PC-3 (cell line): ENCODE measurements at regions not wholly inside any gene's neighbourhood (a gene's known extent, or its start where the extent isn't known, plus 50 kb on each side); places are given as distances from the start of the nearest gene placed in this dataset.

Experiments used
- ATAC-seq: fragments of 200-7000 bp; cut with Tn5 transposase; 2 replicates; pipeline ENCODE4 v1.9.1; 2020; ENCODE audit warnings: mild to moderate bottlenecking, moderate library complexity
- BruUV-seq: library from RNA; stranded (reverse); fragments of 400-500 nt; replicated peaks from 2 replicates; lab custom pipeline; 2021; lab: Mats Ljungman, UMichigan
- CTCF ChIA-PET: fragments of 300-600 bp; sonication (Branson Sonifier 250); formaldehyde crosslinking; loops from one replicate; lab custom pipeline; 2022; ENCODE audit warnings: antibody characterized with exemption; lab: Charles Lee
- POLR2A ChIA-PET: fragments of 300-600 bp; sonication (Branson Sonifier 250); formaldehyde crosslinking; loops from one replicate; lab custom pipeline; 2022; ENCODE audit warnings: antibody characterized with exemption; ENCODE audit not compliant: unreplicated experiment; lab: Charles Lee
- DNase-seq: peaks from one replicate; pipeline ENCODE4 v3.0.0-alpha.2; 2015
- H2AFZ ChIP-seq: fragments of 300-600 bp; sonication (generic); 2 replicates; pipeline ENCODE4 v1.6.0; 2016; ENCODE audit warnings: antibody characterized with exemption, low read length
- H3F3A ChIP-seq: fragments of 300-600 bp; sonication (generic); one replicate; pipeline ENCODE4 v1.6.0; 2017; ENCODE audit warnings: antibody characterized with exemption, low read length, control low read depth, mild to moderate bottlenecking; ENCODE audit not compliant: unreplicated experiment
- H3K27ac ChIP-seq: fragments of 300-600 bp; sonication (generic); 2 replicates; pipeline ENCODE4 v1.5.1; 2016; ENCODE audit warnings: mild to moderate bottlenecking, low read length
- H3K27me3 ChIP-seq: fragments of 300-600 bp; sonication (generic); 2 replicates; pipeline ENCODE4 v1.6.1; 2016; ENCODE audit warnings: low read length, mixed read lengths
- H3K36me3 ChIP-seq: fragments of 300-600 bp; sonication (generic); 2 replicates; pipeline ENCODE4 v1.6.1; 2016; ENCODE audit warnings: low read depth, mixed run types, low read length, mixed read lengths
- H3K4me1 ChIP-seq: fragments of 300-600 bp; sonication (generic); 2 replicates; pipeline ENCODE4 v1.5.1; 2016; ENCODE audit warnings: low read length; ENCODE audit not compliant: insufficient read depth
- H3K4me2 ChIP-seq: fragments of 300-600 bp; sonication (generic); 2 replicates; pipeline ENCODE4 v1.6.0; 2016; ENCODE audit warnings: low read length
- H3K4me3 ChIP-seq: fragments of 300-600 bp; sonication (generic); 2 replicates; pipeline ENCODE4 v1.5.1; 2016; ENCODE audit warnings: mild to moderate bottlenecking, low read length, mixed read lengths
- H3K79me2 ChIP-seq: fragments of 300-600 bp; sonication (generic); 2 replicates; pipeline ENCODE4 v1.6.1; 2017; ENCODE audit warnings: low read length, mixed read lengths
- H3K9ac ChIP-seq: fragments of 300-600 bp; sonication (generic); 2 replicates; pipeline ENCODE4 v1.6.0; 2016; ENCODE audit warnings: mild to moderate bottlenecking, low read length
- H3K9me2 ChIP-seq: fragments of 300-600 bp; sonication (generic); replicated peaks from 2 replicates; pipeline ENCODE4 v1.6.1; 2016; ENCODE audit warnings: mixed run types, low read length, mixed read lengths
- H3K9me3 ChIP-seq: fragments of 300-600 bp; sonication (generic); 2 replicates; pipeline ENCODE4 v1.6.1; 2016; ENCODE audit warnings: low read length, mixed read lengths
- H4K20me1 ChIP-seq: fragments of 300-600 bp; sonication (generic); 2 replicates; pipeline ENCODE4 v1.6.1; 2016; ENCODE audit warnings: low read length, mixed read lengths
- CTCF ChIP-seq: fragments of 300-600 bp; sonication (generic); conservative IDR thresholded peaks from 2 replicates; pipeline ENCODE4 v1.5.1; 2017; ENCODE audit warnings: antibody characterized with exemption, low read depth, mild to moderate bottlenecking, low read length
- EZH2 ChIP-seq: fragments of 300-600 bp; sonication (generic); IDR thresholded peaks from one replicate; pipeline ENCODE4 v1.6.1; 2017; ENCODE audit warnings: antibody characterized with exemption, mild to moderate bottlenecking, low read length; ENCODE audit not compliant: unreplicated experiment
- EZH2phosphoT487 ChIP-seq: fragments of 300-600 bp; sonication (generic); IDR thresholded peaks from 2 replicates; pipeline ENCODE4 v1.6.1; 2018; ENCODE audit warnings: mild to moderate bottlenecking, antibody characterized with exemption, low read length, borderline replicate concordance
- intact Hi-C: fragments of 100-400 bp; cut with micrococcal nuclease; formaldehyde crosslinking; loops from 2 replicates; pipeline ENCODE4 v1.9.0; 2023

- ChIA-PET CTCF (no interaction called here), POLR2A (no interaction called here)
- H4K20me1 ChIP-seq = no peaks in the 10 kb centered on the region
- no peaks in the 10 kb centered on the region for H3K9me2 ChIP-seq
- no peaks in the 10 kb centered on the region for H3F3A ChIP-seq
- H3K27me3 ChIP-seq = no peaks in the 10 kb centered on the region
- H3K4me1 ChIP-seq = no peaks in the 10 kb centered on the region
- no TSS peak for BruUV-seq
- no peak overlapping the region for H3K27ac ChIP-seq
- no peak overlapping the region for H3K4me2 ChIP-seq
- intact Hi-C loops = no loop called here
- H2AFZ ChIP-seq = no peak overlapping the region
- no peaks in the 10 kb centered on the region for H3K9me3 ChIP-seq
- H3K79me2 ChIP-seq = no peaks in the 10 kb centered on the region
- H3K36me3 ChIP-seq = no peaks in the 10 kb centered on the region
- TF ChIP-seq EZH2 (no peak), EZH2phosphoT487 (no peak), CTCF (no peak)
- no peak overlapping the region for H3K4me3 ChIP-seq
- DNase-seq = no peak
- no peak for ATAC-seq
- no peak overlapping the region for H3K9ac ChIP-seq
Observed at GRCh38 chr9:7456793-7457530, 342.6 kb downstream of the DMAC1 start.

GRCh38 chr9:7456377-7456776, 343.2 kb downstream of the DMAC1 start:
- POLR2A ChIA-PET = no interaction called here
- no peak overlapping the region for H3K4me2 ChIP-seq
- no peak for DNase-seq
- intact Hi-C loops = no loop called here
- H3K27me3 ChIP-seq = no peaks in the 10 kb centered on the region
- H3K27ac ChIP-seq = no peak overlapping the region
- H3K36me3 ChIP-seq = no peaks in the 10 kb centered on the region
- no peaks in the 10 kb centered on the region for H3K9me3 ChIP-seq
- TF ChIP-seq EZH2 (no peak), CTCF (no peak), EZH2phosphoT487 (no peak)
- no peak overlapping the region for H3K4me3 ChIP-seq
- BruUV-seq = no TSS peak
- no peak overlapping the region for H2AFZ ChIP-seq
- no peaks in the 10 kb centered on the region for H3K9me2 ChIP-seq
- H3K9ac ChIP-seq = no peak overlapping the region
- no peaks in the 10 kb centered on the region for H3F3A ChIP-seq
- no peak for ATAC-seq
- no peaks in the 10 kb centered on the region for H3K79me2 ChIP-seq
- no peaks in the 10 kb centered on the region for H3K4me1 ChIP-seq
- CTCF ChIA-PET = no interaction called here
- no peaks in the 10 kb centered on the region for H4K20me1 ChIP-seq

- Histone ChIP-seq H3K9me3 (no peaks in the 10 kb centered on the region), H3K27me3 (no peaks in the 10 kb centered on the region), H4K20me1 (no peaks in the 10 kb centered on the region), H3K4me1 (no peaks in the 10 kb centered on the region), H3K4me3 (no peak overlapping the region), H3F3A (no peaks in the 10 kb centered on the region), H3K79me2 (no peaks in the 10 kb centered on the region), H3K9me2 (no peaks in the 10 kb centered on the region), H3K27ac (no peak overlapping the region), H3K36me3 (no peaks in the 10 kb centered on the region), H3K4me2 (no peak overlapping the region), H3K9ac (no peak overlapping the region), H2AFZ (no peak overlapping the region)
- intact Hi-C loops = no loop called here
- no peak for TF ChIP-seq EZH2phosphoT487
- no peak for TF ChIP-seq EZH2
- TF ChIP-seq CTCF = no peak
- BruUV-seq = no TSS peak
- ATAC-seq (no peak), DNase-seq (no peak)
- POLR2A ChIA-PET = no interaction called here
- CTCF ChIA-PET = no interaction called here
Observed at GRCh38 chr9:7454624-7455023, 345.0 kb downstream of the DMAC1 start.
